Activated T-helper 2 cell treated with anti-CD3 and anti-CD28 coated beads, Interferon-gamma antibody, Interleukin-2, Interleukin-4, amounts not matched to agents 10 μg/mL and 5 μg/mL and 100 μg/mL, durations not matched to agents 14 hours and 24 hours and 36 hours (primary cell): ENCODE measurements at regions not wholly inside any gene's neighbourhood (a gene's known extent, or its start where the extent isn't known, plus 50 kb on each side); places are given as distances from the start of the nearest gene placed in this dataset.

ENCODE experiments used
- DNase-seq: peaks from one replicate; pipeline ENCODE4 v3.0.0; 2021; ENCODE audit warnings: low spot score
- H3K27ac Mint-ChIP-seq: one replicate; pipeline ENCODE4 v1.8.0; 2021; ENCODE audit warnings: mixed read lengths
- H3K27me3 Mint-ChIP-seq: one replicate; pipeline ENCODE4 v1.8.0; 2021; ENCODE audit warnings: low read depth, mixed read lengths
- H3K36me3 Mint-ChIP-seq: one replicate; pipeline ENCODE4 v1.8.0; 2021; ENCODE audit warnings: low read depth, mixed read lengths
- H3K4me1 Mint-ChIP-seq: one replicate; pipeline ENCODE4 v1.8.0; 2021; ENCODE audit warnings: low read depth, mixed read lengths
- H3K4me3 Mint-ChIP-seq: one replicate; pipeline ENCODE4 v1.8.0; 2021; ENCODE audit warnings: low read depth, mild to moderate bottlenecking, moderate library complexity, mixed read lengths
- H3K9me3 Mint-ChIP-seq: one replicate; pipeline ENCODE4 v1.8.0; 2021; ENCODE audit warnings: mixed read lengths
- intact Hi-C: fragments of 100-400 bp; cut with micrococcal nuclease; formaldehyde crosslinking; loops from one replicate; pipeline ENCODE4 v1.15.1; 2023

GRCh38 chr3:132253262-132253878, 63.8 kb upstream of the ACP3 start:
- Mint-ChIP-seq H3K36me3 (no peaks in the 10 kb centered on the region), H3K27ac (no peak overlapping the region)
- no peak for DNase-seq

GRCh38 chr3:132254076-132254755, 63.0 kb upstream of the ACP3 start:
- intact Hi-C loops: loop anchor here (10.0 kb wide), 1 partner anchor 391 kb away; no protein-coding TSS in a partner anchor
- Mint-ChIP-seq H3K4me3 (no peak overlapping the region), H3K27ac (no peak overlapping the region), H3K9me3 (no peaks in the 10 kb centered on the region), H3K4me1 (no peaks in the 10 kb centered on the region), H3K27me3 (peaks cover 6% of the 10 kb centered on the region), H3K36me3 (no peaks in the 10 kb centered on the region)
- DNase-seq: no peak

More at GRCh38 chr3:132253262-132253878, 63.8 kb upstream of the ACP3 start:
- H3K9me3 Mint-ChIP-seq: no peaks in the 10 kb centered on the region
- H3K4me1 Mint-ChIP-seq: no peaks in the 10 kb centered on the region
- peaks cover 8% of the 10 kb centered on the region for H3K27me3 Mint-ChIP-seq
- intact Hi-C loops: loop anchor here (1.0 to 10.0 kb wide), 3 partner anchors 90 to 391 kb away; no protein-coding TSS in a partner anchor
- H3K4me3 Mint-ChIP-seq: no peak overlapping the region

GRCh38 chr3:132255041-132255745, 62.0 kb upstream of the ACP3 start:
- Mint-ChIP-seq H3K36me3 (no peaks in the 10 kb centered on the region), H3K4me1 (no peaks in the 10 kb centered on the region), H3K9me3 (no peaks in the 10 kb centered on the region), H3K27ac (no peak overlapping the region), H3K27me3 (peaks cover 9% of the 10 kb centered on the region), H3K4me3 (no peak overlapping the region)
- intact Hi-C loops: loop anchor here (10.0 kb wide), 1 partner anchor 390 kb away; no protein-coding TSS in a partner anchor
- DNase-seq: no peak

GRCh38 chr3:132256989-132257388, 60.2 kb upstream of the ACP3 start:
- Mint-ChIP-seq H3K27me3 (peaks cover 6% of the 10 kb centered on the region), H3K27ac (no peak overlapping the region), H3K9me3 (no peaks in the 10 kb centered on the region), H3K36me3 (no peaks in the 10 kb centered on the region), H3K4me1 (no peaks in the 10 kb centered on the region), H3K4me3 (no peak overlapping the region)
- DNase-seq: no peak
- intact Hi-C loops: loop anchor here (10.0 kb wide), 1 partner anchor 388 kb away; no protein-coding TSS in a partner anchor

GRCh38 chr3:132261506-132261905, 55.7 kb upstream of the ACP3 start:
- no peak for DNase-seq
- Mint-ChIP-seq H3K27ac (no peak overlapping the region), H3K4me1 (no peaks in the 10 kb centered on the region), H3K36me3 (no peaks in the 10 kb centered on the region), H3K4me3 (no peak overlapping the region), H3K27me3 (peaks cover 6% of the 10 kb centered on the region), H3K9me3 (no peaks in the 10 kb centered on the region)
- intact Hi-C loops: no loop called here

- no peak for DNase-seq
- H3K27ac Mint-ChIP-seq: no peak overlapping the region
- no peaks in the 10 kb centered on the region for H3K9me3 Mint-ChIP-seq
- H3K4me1 Mint-ChIP-seq: no peaks in the 10 kb centered on the region
- intact Hi-C loops: no loop called here
- H3K4me3 Mint-ChIP-seq: no peak overlapping the region
- H3K27me3 Mint-ChIP-seq: peaks cover 6% of the 10 kb centered on the region
- H3K36me3 Mint-ChIP-seq: no peaks in the 10 kb centered on the region
These were observed 54.9 kb upstream of the ACP3 start for GRCh38 chr3:132262305-132262704.

GRCh38 chr3:132262956-132263355, 54.3 kb upstream of the ACP3 start:
- Mint-ChIP-seq H3K36me3 (no peaks in the 10 kb centered on the region), H3K27me3 (peaks cover 6% of the 10 kb centered on the region), H3K9me3 (no peaks in the 10 kb centered on the region), H3K4me1 (no peaks in the 10 kb centered on the region), H3K4me3 (no peak overlapping the region), H3K27ac (no peak overlapping the region)
- DNase-seq: no peak
- intact Hi-C loops: no loop called here

GRCh38 chr3:132265028-132265427, 52.2 kb upstream of the ACP3 start:
- Mint-ChIP-seq H3K36me3 (no peaks in the 10 kb centered on the region), H3K4me3 (no peak overlapping the region), H3K4me1 (no peaks in the 10 kb centered on the region), H3K9me3 (no peaks in the 10 kb centered on the region), H3K27ac (no peak overlapping the region), H3K27me3 (peaks cover 3% of the 10 kb centered on the region)
- no peak for DNase-seq
- intact Hi-C loops: no loop called here

- Mint-ChIP-seq H3K36me3 (no peaks in the 10 kb centered on the region), H3K4me1 (no peaks in the 10 kb centered on the region), H3K27me3 (peaks cover 3% of the 10 kb centered on the region), H3K9me3 (no peaks in the 10 kb centered on the region), H3K4me3 (no peak overlapping the region), H3K27ac (no peak overlapping the region)
- intact Hi-C loops: no loop called here
- no peak for DNase-seq
These were observed 51.7 kb upstream of the ACP3 start for GRCh38 chr3:132265488-132265887.

- Mint-ChIP-seq H3K27me3 (peaks cover 7% of the 10 kb centered on the region), H3K36me3 (no peaks in the 10 kb centered on the region), H3K4me3 (no peak overlapping the region), H3K27ac (no peak overlapping the region), H3K4me1 (no peaks in the 10 kb centered on the region), H3K9me3 (no peaks in the 10 kb centered on the region)
- intact Hi-C loops: no loop called here
- DNase-seq: no peak
These were observed 49.7 kb upstream of the ACP3 start for GRCh38 chr3:132267391-132267993.
